ENCODE measurements at regions not wholly inside any gene's neighbourhood (a gene's known extent, or its start where the extent isn't known, plus 50 kb on each side); places are given as distances from the start of the nearest gene placed in this dataset.

GRCh38 chr3:25091934-25092333, 336.1 kb upstream of the RARB start:
- TF ChIP-seq, protein P1, sequence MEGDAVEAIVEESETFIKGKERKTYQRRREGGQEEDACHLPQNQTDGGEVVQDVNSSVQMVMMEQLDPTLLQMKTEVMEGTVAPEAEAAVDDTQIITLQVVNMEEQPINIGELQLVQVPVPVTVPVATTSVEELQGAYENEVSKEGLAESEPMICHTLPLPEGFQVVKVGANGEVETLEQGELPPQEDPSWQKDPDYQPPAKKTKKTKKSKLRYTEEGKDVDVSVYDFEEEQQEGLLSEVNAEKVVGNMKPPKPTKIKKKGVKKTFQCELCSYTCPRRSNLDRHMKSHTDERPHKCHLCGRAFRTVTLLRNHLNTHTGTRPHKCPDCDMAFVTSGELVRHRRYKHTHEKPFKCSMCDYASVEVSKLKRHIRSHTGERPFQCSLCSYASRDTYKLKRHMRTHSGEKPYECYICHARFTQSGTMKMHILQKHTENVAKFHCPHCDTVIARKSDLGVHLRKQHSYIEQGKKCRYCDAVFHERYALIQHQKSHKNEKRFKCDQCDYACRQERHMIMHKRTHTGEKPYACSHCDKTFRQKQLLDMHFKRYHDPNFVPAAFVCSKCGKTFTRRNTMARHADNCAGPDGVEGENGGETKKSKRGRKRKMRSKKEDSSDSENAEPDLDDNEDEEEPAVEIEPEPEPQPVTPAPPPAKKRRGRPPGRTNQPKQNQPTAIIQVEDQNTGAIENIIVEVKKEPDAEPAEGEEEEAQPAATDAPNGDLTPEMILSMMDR (conservative IDR thresholded peaks at IDR 0.05): no peak
- TF ChIP-seq ZFX (IDR thresholded peaks at IDR 0.05): no peak

Data from C4-2B (cell line).